Left forelimb (tissue), 1 donor: ENCODE measurements at regions not wholly inside any gene's neighbourhood (a gene's known extent, or its start where the extent isn't known, plus 50 kb on each side); places are given as distances from the start of the nearest gene placed in this dataset.
"Not testable (repeated sequence)": the region's sequence is repeated elsewhere in the genome, so short reads cannot be mapped to it uniquely, and the experiment has no call there.

Experiments used
- DNase-seq: peaks from one replicate; pipeline ENCODE4 v3.0.0-alpha.2; 2018; ENCODE audit warnings: low spot score

- DNase-seq: no peak
These were observed 239.2 kb downstream of the ADGRD1 start for GRCh38 chr12:131192951-131193350.

GRCh38 chr12:131194166-131194565, 240.5 kb downstream of the ADGRD1 start:
- DNase-seq: no peak

DNA sequence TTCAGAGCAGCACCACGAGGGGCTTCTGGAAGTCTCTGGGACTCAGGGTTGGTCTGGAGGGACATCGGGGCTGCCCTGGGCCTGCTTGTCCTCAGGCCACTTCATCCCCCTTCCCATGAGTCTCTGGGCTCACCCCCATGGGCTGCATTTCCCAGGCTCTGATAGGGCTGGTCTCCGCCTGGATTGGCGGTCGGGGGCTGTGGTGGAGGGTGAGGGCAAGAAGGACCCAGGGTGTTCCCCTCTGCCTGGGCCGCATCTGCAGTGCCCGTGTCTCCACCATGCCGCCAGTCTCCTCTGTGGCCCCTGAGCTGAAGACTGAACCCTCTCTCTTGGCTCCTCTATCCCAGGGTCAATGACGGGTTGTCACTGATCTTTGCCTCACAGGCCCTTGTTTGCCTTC, 242.1 kb downstream of the ADGRD1 start:
- no peak for DNase-seq

DNA sequence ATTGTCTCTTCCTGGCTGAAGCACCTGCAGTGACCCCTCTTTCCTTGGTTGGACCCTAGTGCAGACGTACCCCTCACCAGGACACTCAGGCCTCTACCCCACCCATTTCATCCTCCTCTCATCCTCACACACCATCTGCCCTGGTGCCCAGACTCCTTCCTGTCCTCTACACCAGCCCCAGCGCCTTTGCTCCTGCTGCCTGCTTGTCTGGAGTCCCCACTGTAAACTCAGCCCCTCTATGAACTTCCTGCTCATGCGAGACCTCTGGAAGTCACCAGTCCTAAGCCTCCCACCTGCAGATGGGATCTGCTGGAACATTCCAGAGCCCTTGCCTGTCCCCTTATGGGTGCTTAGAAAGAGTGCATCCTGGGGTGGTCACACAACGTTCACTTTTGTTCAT, 242.5 kb downstream of the ADGRD1 start:
- DNase-seq: no peak

- DNase-seq: no peak
These were observed 243.8 kb downstream of the ADGRD1 start for GRCh38 chr12:131197490-131197889.

DNA sequence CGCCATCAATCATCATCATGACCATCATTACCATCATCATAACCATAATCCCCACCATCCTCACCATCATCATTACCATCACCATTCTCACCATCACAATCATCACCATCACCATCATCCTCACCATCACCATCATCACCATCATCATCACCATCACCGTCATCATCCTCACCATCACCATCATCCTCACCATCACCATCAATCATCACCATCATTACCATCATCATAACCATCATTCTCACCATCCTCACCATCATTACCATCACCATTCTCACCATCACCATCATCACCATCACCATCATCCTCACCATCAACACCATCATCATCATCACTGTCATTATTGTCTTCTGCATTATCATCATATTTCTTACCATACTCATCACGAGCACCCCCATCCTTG, 245.5 kb downstream of the ADGRD1 start:
- DNase-seq: no peak

GRCh38 chr12:131201912-131202311, 248.2 kb downstream of the ADGRD1 start:
- not testable (repeated sequence) for DNase-seq

DNA sequence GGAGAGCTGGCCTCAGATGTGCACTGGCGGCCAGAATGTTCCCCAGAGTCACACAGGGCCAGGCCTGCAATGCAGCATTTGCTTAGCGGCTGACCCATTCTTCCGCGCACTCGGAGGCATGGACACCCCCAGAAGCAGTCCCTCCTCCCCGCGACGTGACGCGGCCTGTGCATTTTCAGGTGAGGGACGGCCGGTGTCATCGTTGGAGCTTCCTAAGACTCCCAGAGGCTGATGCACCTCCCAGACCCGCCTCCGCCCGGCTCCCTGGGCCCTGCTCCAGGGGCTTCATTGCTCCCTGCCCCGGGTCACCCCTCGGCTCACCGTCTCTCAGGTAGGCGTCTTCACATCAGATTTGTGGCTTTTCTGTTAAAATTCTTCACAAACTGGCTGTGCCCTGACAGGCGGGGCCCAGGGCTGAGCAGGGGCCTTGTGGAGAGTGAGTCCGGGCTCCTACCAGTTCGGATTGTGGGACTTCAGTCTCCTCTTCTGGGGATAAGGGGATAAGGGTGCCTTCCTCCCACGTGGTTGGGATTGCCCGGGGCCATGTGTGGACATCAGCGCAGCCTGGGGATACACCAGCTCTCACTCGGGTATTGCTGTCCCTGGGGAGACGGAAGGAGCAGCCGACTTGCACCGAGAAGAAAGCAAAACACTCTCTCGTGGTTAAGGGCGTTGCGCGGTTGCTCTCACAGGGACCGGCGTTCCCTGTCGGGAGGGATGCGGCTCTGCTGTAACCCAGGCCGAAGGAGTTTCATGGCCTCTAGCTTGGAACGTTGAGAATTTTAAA, 249.1 kb downstream of the ADGRD1 start:
- peak; percentile 48 for DNase-seq

DNA sequence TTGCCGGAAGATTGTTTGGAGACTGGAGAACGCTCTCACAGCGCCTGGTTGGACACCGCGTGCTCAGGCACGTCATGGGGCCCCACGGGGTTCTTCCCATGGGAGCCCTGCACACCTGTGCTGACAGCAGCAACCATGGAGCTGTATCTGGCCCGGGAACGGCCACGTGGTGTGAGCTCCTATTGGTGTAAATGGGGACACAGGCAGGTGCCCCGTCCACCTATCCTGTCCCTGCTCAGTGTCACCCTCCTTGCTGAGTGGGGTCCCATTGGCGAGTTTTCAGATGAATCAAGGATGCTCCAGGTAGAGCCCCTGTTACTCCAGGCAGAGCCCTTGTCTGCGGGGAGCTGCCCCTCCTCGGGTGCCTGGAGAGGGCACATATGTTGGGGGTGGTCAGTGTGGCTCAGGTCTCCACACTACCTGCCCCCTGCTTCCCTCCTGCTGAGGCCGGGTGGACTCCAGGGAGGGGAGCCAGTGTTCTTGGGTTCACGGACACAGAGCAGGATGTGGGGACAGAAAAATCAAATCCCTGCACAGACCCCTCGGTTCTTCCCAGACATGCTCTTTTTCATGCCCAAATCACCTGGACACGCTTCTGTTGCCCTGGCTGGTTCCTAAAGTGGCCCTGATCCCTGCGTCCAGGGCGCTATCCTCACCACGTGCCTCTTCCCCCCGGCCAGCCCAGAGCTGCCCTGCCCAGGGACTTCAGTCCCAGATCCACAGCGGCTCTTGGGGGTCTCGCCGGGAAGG, 250.1 kb downstream of the ADGRD1 start:
- peak; percentile 58 for DNase-seq

- no peak for DNase-seq
These were observed 250.9 kb downstream of the ADGRD1 start for GRCh38 chr12:131204416-131205274.

GRCh38 chr12:131205275-131205933, 251.7 kb downstream of the ADGRD1 start:
- DNase-seq: not testable (repeated sequence)

DNA sequence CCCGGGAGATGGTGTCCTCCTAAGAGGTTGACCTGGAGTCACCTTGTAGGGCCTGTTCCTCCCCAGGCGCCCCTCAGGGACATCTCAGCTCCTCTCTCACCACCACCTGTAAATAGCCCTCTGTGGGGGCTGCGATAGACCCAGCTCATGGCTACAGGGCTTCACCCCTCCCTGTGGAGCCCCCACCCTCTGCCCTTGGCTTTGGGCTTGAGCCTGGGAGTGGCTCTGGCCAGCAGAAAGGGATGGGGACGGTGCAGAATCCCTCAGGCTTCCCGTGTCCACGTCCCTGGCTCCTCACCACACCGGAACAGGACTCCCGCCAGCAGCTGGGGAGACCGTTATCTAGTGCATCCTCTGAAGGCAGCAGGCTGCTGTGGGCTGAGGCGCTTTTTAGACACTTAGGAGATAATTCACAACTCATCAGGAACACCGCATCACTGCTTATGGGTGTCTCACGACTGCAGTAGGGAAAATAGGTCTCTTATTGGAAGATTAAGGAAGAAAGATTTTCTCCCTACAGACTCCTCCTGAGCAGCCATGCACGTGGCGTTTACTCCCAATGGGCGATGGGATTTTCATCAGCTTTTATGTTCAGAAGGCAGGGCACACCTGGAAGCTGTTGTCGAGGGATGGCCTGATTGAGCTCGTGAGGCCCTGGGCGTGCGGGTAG, 253.1 kb downstream of the ADGRD1 start:
- DNase-seq: not testable (repeated sequence)

GRCh38 chr12:131207300-131207660, 253.6 kb downstream of the ADGRD1 start:
- DNase-seq: peak; percentile 34

GRCh38 chr12:131207841-131208240, 254.1 kb downstream of the ADGRD1 start:
- not testable (repeated sequence) for DNase-seq

DNA sequence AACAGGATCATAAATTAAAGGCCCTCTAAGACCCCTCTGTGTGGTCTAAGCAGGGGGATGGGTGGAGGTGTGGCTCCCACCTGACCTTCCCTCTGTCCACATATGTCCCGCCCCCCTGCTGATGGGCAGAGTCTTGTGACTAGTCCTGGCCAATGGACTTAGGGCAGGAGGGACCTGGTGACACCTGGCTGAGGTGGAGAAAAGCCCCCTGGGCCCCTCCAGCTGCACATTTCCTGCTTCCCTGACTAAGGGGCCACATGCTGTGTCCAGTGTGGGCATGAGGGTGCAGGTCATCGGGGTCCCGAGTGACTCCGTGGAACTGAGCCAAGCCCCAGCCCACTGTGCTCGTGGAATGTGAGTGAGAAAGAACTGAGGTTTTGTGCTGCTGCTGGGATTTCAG, 254.7 kb downstream of the ADGRD1 start:
- peak; percentile 38 for DNase-seq

DNA sequence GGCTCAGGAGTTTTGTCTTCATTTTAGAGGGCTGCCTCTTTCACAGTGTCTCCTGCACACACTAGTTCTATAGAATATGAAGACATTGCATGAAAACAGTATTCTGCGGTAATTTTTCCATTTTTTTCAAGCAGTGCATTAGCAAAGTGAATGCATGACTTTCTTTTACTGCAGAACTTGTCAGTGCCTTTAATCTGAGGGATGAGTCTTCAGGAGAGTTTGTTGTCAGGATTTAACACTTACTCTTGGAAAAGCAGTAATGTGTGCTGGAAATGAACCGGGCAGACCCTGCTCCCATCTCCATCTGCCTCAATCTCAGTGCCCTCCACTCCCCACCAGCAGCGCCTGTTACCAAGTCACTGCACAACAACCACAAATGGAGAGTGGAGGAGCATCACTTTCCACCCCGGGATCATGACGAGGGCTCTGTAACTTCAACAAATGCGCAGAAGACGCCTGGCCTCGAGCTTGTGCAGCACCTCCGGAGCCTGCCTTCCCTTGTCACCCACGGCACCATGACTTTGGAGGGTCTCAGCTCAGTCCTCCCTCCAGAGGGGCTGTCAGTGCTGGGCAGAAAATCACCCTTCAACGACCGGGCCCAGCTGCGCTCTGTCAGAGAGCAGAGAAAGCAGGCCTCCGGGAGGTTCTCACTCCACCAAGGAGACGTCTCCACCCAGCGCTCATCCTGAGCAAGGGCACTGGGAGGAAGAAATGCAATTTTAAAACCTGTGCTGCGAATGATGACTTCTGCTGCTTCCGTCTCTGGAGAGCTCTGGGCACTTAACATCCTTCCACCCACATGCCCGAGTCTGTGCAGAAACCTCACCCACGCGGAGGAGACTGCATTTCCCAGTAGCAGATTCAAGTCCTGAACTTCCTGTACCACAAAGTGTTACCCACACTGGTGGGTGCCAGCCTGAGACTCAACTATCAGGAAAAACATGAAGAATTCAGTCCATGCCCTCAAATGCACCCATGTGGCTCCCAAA, 255.7 kb downstream of the ADGRD1 start:
- peak; percentile 18 for DNase-seq

DNA sequence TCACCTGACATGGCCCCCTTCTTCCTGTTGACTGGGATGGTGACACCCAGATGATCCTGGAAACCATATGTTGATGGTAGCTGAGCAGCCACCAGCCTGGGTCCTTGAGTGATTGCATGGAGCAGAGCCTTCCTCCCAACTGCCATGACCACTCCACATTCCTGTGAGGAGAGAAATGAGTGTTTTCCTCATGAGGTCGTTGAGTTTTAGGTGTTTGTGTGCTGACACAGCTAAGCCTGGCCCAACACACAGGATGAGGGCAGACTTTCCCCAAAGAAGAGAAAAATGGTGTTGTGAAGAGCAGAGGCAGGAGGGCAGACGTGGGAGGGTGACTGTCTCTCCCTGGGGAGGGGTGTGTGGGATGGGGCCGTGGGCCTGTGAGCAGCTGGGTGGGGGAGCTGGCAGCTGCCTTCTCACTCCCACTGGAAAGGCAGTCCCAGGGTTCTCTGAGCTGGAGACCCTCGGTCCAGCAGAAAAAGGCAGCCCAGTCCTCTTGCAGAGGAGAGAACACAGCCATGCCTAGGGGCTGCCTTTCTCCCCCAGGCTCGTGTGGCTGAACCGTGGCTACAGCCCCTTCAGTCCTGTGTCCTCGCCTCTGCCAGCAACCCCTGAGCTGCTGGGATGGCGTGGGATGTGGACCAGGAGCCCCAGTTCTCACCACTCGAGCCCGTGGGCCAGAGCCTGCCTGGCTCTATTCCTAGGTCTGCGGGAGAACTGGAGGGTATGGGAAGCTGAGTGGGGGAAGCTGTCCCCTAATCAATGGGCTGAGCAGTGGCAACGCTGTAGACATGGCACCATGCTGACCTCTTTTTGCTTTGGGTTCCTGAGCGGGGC, 257.0 kb downstream of the ADGRD1 start:
- DNase-seq: peak; percentile 63

DNA sequence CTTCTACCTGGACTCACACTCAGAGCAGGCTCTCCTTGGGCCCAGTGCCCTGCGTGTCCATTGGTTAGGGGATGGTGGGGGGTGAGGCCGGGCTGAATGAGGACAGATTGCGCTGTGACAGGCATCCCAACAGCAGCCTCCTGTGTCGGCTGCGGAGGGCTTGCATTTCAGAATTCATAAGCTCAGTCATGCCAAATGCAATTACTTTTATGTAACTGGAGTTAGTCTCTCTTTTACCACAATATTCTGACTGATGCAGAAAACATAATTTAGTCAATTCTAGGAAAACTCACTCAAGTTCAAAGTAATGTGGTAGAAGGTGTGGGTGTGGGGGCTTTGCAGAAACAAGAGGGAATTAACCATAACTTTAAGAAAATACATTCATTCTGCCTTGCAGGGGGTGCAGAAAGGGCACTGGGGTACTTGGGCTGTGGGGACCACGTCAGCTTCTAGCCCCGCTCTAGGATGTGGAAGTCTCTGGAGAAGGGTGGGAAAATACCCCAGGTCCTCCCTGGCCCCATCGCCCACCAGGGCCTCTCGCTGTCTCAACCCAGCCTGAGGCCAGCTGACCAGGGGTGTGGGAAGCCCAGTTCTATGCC, 257.7 kb downstream of the ADGRD1 start:
- no peak for DNase-seq
